ENCODE measurements at regions not wholly inside any gene's neighbourhood (a gene's known extent, or its start where the extent isn't known, plus 50 kb on each side); places are given as distances from the start of the nearest gene placed in this dataset.

DNA sequence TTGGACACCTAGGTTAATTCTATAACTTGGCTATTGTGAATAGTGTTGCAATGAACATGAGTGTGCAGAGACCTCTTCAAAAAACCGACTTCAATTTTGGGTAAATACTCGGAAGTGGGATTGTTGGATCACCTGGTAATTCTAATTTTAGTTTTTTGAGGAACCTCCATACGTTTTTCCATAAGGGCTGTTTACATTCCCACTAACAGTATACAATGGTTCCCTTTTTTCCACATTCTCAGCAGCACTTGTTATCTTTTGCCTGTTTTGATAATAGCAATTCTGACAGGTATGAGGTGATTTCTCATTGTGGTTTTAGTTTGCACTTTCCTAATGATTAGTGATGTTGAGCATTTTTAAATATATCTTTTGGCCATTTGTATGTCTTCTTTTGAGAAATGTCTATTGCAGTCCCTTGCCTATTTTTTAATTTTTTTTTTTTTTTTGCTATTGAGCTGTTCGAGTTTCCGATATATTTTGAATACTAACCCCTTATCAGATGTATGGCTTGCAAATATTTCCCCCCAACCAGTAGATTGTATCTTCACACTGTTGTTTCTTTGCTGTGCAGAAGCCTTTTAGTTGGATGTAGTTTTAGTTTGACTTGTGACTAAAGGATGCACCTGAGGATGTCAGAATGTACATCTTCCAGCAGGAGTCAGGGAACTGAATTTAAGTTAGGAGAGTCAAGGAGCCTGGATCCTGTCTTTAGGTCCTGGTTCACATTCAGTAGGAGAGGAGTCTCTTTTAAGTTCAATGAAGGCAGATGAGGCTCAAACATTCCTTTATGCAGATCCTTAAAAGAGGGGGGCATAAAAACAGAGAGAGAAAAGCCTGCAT is 120.0 kb downstream of the S1PR1 start:
- TF ChIP-seq CTCF (IDR thresholded peaks at IDR 0.05) (no peak), POLR2AphosphoS5 (IDR thresholded peaks at IDR 0.05; ENCODE audit: low read depth, low read length) (no peak), TCF7L2 (IDR thresholded peaks at IDR 0.05; ENCODE audit: low read depth, low read length) (no peak)

Measured in Panc1 (cell line).